HG03558 (cell line): ENCODE measurements at regions not wholly inside any gene's neighbourhood (a gene's known extent, or its start where the extent isn't known, plus 50 kb on each side); places are given as distances from the start of the nearest gene placed in this dataset.

ENCODE experiments used
- ATAC-seq: cut with Tn5 transposase; IDR thresholded peaks from one replicate; pipeline ENCODE4 v1.9.1; 2021; ENCODE audit warnings: moderate number of reproducible peaks; ENCODE audit not compliant: unreplicated experiment; ENCODE audit errors: extremely low read depth

DNA sequence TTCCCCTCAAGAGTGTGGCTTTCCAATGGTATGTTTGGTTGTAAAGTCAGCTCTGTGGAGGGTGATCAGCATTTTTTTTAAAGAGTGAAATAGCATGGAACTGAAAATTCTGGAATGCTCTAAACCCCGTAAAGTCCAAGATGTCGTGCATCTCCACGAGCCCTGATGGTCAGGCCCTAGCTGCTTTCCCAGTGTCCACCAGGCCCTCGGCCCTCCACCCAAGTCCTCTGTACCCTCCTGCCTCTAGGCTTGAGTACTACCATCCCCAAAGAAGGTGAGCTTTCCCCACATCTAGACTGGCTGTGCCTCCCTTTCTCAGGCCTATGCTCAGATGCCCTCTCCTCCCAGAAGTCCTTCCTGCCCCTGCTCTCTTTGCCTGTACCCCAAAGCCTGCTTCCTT lies 280.3 kb downstream of the GADD45G start:
- ATAC-seq, result no peak

DNA sequence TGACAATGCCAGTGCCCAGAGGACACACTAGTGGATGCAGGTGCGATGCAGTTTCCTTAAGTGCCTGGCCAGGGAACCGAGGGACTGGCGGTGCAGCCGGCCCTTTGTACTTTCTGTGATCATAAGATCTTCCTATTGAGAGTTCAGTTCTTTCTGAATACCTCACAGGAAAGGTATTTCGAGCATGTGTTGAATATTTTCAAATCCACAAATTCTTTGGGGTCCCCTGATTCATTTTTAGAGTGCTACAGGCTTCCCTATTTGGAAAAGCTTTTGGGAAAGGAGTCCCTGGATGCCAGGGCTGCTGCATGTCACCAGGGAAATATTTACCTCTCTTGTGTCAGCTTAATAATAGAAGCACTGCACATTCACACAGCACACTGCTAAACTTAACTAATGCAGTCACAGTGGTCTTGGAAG lies 281.5 kb downstream of the GADD45G start:
- ATAC-seq, result no peak

DNA sequence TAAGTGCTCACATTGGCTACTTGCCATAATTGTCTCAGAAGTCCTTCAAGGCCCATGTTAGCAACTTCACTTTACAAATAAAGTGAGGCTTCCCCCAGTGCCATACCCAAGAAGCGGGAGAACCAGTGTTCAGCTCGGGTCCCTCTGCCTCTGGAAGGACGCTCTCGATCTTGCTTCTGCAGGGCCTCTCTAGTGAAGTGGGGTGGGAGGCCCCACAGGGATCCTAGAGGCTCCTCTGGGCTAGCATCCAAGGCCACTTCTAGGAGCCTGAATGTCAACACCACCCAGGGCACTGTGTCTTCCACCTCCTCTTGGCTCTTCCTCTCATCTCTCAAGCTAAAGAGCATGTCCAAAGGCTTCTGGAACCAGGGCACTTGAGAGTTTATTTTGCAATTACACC lies 282.5 kb downstream of the GADD45G start:
- ATAC-seq, result no peak

DNA sequence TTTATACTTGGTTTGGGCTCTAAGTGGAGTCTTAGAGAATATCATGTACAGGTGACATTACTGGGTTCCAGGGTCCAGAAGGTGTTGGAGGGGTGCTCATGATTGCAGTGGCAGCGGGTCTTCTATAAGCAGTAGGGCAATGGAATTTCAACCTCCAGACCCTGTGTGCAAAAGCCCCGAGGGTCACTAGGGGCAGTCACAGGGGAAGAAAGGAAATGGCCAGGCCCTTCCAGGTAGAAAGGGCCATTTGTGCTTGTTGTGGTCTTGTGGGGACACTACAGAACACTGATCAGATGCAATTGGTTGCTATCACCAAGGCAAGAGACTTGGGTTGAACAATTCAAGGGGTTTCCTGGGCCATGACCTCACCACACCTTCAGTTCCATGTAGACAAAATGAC lies 283.4 kb downstream of the GADD45G start:
- ATAC-seq, result no peak

DNA sequence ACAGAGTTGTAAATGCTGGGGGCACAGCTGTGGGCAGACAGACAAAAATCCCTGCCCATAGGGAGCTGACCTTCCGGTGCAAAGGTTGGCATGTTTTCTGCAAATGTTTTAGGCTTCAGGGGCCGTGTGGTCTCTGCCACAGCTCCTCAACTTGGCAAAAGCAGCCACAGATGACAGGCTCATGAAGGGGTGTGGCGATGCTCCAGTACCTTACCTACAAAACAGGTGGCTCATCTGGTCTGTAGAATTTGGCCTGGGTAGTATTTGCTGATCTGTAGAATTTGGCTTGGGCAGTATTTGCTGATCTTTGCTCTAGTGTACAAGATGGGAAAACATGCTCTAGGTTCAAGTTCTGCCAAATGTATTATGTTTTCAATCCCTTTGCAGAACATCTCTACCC lies 283.9 kb downstream of the GADD45G start:
- no peak for ATAC-seq

DNA sequence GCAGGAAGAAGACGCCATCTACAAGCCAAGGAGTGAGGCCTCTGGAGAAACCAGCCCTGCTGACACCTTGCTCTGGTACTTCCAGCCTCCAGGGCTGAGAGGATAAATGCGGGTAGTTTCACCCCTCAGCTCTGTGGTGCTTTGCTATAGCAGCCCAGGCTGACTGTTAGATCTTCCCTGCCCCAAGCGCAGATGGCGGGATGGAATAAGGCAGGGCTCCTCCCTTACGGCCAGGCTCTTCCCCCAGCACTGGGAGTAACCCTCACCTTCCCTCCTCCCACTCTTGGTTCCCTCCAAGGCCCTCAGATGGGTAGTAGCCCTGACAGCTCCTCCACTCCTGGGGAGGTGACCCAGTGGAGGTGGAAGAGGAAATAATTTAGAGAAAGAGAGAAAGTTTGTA lies 285.1 kb downstream of the GADD45G start:
- ATAC-seq, result no peak

DNA sequence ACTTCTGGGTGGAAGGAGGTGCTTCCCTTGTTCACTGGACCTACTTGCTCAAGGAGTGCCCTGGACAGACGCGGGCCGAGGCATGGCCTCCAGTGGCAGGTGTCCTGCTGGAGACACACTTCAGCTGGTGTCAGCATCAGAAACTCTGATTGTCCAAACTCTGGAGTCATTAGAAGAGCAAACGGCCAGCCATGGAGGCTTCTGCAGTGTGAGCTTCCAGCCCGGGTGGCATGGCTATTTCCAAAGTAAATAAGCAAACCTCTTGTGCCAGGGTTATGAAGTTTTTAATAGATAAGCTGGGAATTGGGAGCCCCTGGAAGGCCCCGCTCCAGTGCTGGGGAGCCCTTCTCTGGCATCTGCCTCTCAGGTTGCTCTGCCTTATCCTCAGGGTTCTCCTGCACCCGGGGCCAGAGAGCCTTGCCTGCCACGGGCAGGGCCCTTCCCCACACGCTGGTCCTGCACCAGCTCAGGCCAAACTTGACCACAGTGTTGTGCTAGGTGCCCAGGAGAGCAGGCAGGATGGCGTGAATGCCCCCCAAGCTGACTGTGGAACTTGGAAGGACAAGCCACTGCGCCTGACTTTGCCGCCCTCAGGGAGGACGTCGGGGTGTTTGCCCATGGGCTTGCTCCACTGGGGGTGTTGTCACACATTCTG lies 285.6 kb downstream of the GADD45G start:
- no peak for ATAC-seq

DNA sequence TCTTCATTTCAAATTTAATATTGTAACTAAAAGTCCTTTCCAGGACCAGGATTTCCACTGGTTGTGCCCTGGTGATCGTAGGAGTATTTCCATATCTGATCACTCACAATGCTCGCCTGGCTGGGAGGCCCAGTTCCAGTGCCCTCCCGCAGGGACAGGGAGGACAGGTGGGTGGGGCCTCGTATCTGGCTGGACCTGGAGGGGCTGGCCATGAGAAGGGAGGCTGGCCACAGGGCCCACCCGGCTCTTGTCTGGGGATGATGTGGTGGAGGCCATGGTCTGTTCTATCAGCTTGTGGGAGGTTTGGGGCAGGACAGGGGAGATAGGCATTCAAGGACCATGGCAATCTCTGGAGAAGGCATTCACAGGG lies 286.4 kb downstream of the GADD45G start:
- no peak for ATAC-seq

DNA sequence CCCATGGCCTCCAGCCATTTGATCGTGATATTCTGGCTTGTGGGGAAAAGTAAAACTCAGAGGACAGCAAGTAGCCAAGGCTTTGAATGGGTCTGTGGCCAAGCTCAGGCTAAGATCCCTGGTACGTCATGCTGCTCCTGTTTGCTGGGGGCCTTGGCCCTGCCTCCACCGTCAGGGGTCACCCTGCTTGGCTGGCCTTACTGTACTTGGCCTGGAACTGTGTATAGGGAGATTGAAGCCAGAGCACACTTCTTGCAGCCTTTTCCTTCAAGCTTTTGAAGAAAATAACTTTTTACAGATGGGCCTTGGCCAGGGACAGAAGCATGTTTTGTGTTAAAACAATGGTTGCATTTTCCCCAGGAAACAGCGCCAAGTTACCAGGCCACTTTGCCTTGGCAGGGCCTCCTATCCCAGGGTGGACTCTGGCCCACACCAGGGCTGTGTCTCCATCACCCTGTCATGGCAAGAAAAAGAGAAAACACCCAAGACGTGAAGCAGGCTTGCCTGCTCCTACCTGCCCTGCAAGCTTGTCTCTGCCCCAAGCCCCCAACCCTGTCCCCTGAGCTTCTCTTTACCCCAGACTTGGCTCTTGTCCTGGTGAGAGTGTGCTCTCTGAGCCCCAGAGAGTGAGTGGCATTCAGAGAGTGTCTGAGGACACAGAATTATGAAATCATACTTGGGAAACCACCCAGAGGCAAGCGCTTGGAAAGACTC lies 286.9 kb downstream of the GADD45G start:
- ATAC-seq, result no peak

DNA sequence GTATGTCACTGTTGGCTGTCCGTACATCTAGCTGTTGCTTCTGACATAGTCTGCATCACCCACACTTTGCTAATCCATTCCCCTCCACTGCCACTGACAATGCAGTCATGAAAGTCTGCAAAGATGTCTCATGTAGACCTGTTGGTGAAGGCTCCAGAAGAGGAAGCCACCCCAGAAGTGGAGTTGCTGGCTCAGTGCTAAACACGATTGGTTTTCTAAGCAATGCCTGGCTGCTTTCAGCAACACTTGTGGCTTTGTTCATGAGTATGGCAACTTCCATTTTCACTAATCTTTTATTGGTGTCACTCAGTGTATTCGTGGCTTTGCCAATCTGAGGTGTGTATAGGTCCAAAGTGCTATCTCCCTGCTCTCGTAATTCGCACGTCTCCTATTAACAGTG lies 288.1 kb downstream of the GADD45G start:
- no peak for ATAC-seq

DNA sequence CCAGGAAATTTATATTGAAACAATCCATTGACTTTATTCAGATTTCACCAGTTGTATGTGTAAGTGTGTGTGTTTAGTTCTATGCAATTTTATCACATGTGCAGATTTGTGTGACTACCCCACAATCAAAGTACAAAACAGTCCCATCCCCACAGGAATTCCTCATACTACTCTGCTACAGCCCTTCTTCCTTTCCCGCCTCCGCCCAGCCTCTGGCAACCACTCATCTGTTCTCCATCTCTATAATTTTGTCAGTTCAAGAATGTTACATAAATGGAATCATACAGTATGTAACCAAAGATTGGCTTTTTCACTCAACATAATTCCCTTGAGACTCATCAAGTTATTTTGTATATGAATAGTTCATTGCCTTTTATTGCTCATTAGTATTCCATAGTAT lies 289.1 kb downstream of the GADD45G start:
- ATAC-seq, result no peak

DNA sequence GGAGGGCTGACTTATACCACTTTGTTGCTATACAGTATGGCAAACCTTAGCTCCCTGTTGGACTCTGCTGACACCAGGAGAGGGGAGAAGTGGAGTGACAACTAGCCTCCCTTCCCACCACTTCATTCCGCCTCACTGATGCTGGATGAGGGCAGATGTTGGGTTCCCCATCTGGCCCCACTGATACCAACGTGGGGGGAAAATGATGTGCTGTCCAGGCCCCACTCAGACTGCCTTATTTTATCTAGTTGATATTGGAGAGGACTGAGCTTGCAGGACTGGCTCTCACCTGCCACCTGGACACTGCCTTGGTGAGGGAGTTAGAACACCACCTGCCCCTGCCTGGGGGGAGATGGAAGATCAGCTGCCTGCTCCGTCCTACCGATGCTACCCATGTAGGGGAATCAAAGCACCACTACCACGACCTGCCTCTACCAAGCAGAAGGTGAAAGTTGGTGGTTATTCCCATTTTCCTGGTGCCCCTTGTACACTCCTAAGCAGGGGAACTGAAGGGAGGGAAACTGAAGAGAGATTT lies 292.1 kb downstream of the GADD45G start:
- ATAC-seq, result no peak

DNA sequence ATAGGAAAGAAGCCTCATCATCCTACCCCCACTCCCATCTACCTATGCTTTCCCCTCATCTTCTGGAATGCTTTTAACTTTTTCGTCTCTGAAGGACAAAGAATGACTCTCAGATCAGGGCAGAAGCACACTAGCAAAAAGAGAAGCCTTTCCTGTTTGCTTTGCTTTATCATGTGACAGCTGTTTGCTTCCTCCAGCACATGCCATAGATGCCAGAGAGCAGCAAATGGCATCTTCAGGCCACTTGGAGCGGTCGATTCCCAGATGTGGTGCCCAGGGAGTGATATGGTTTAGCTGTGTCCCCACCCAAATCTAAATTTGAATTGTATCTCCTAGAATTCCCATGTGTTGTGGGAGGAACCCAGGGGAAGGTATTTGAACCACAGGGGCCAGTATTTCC lies 294.8 kb downstream of the GADD45G start:
- no peak for ATAC-seq

DNA sequence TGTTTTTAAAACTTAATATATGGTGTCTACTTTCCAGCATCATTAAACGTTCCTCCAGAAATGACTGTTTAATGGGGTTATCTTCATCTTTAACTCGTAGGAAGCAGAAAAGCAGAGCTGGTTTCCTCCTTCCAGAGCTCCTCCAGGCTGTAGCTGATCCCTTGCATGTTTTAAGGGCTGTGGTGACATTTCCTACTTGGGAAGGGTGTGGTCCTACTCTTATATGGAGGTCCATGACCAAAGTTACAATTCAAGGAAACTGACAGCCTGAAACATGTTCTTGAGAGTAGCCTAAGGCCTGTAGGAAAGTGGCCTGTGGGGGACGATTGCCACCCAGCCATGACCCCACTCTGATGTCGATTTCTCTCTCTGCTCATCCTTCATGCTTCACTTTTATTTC lies 297.1 kb downstream of the GADD45G start:
- ATAC-seq, result no peak

DNA sequence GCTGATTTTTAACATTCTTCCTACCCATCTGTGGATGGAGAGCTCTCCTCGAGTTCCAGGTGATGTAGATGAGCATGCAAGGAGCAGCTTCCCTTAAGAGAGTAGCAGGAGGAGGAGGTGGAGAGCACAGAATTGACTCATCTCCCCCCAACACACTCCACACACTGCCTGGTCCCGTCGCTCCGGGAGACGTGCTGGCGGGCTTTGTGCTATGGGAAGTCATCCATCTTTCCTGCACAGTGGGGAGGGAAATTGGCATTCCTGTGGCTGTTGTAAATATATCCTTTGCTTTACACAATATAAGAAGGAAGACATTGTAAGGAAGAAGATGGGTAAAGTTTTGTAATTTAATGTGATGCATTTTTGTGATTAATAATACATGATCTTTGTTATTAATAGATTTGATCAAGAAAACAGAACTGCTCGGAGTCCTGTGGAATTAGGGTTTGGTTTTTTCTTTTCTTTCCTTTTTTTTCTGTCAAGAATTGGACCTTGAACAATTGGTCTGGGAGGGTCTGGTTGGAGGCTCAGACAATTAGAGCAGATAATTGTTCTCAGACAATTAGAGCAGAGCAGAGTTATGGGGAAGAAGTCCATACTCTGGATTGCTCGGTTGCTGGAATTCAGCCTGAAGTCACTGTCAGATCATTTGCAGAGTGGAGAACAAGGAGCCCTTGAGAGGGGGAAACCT lies 297.8 kb downstream of the GADD45G start:
- no peak for ATAC-seq

DNA sequence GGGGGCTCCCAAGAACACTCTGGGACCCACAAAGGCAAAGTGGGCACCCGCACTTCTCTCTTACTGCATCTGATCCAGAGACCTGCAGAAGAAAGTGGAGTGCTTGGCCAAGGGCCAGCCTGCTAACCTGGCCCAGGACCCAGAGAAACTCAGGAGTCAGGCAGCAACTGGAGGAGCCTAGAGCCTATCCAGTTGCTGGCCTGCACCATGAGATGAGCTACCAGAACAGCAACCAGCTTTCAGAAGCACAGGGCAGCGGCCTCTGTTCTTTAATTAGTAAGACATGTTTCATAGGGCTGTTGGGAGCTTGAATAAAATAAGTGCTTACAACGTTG lies 298.3 kb downstream of the GADD45G start:
- ATAC-seq, result no peak

DNA sequence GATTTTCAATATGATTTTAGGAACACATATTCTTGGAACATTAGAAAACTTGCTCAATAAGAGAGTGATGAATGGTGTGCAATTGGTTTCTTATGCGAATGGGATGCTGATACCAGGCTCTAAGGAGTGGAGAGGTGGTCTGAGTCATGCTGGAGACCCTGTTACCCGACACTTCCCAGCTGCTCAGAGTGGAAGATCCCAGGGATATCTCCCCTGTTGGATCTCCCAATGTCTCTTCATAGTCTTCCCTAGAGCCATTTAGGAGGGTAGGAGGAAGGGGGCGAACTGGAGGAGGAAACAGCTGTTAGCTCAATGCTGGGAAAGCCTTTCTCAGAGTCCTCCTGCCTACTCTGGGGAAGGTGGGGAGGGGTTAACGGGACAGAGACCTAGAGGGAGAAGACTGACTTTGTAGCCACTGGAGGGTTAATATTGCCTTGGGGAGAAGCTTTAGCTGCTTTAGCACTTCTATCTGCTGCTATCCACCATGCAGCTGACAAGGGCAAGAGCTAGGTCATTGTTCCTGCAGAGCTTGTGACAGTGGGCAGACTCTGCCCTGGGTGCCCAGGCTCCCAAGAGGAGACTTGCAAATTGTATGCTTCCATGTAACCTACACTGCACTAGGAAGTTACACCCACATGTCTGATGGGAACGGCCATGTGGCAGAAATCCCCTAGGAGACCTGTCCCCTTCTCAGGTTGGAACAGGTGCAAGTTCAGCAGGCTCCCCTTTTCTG lies 301.0 kb downstream of the GADD45G start:
- no peak for ATAC-seq

DNA sequence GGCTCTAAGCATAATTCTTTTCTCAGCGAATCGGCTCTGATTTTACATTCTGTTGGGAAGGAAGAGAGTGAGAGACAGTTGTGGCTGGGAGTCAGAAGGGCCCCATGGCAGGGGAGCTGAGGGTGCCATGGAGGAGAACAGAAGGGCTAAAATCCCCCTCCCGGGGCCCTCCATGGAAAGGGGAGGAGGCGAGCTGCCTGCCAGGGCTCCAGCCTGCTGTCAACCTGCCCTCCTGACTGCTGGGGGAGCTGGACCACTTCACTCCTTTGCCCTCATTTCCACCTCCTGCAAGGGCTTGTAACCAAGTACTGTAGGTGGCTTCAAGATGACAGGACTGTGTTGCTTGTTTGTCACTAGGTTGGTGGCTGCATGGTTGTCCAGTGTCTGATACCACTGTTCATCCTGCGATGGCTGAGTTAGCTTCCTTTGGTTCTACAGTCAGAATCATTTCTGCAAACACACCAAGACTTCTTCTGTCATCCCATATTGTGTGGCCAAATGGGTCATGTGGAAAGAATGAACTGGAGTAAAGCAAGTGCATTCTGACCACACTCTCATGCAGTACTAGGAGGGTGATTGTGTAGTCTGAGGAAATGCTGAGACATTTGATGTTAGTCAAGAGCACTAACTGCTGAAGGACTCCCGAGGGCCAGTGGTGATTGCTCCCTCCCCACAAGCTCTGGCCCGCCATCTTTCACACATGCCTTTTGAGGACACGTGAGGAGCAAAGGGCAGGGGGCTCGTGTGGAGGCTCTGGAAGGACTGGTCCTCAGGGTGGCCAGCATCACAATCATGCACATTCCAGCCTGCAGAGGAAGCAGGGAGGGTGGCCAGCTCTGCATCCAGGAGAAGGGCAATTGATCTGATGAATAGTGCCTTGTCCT lies 307.2 kb downstream of the GADD45G start:
- ATAC-seq, result no peak

DNA sequence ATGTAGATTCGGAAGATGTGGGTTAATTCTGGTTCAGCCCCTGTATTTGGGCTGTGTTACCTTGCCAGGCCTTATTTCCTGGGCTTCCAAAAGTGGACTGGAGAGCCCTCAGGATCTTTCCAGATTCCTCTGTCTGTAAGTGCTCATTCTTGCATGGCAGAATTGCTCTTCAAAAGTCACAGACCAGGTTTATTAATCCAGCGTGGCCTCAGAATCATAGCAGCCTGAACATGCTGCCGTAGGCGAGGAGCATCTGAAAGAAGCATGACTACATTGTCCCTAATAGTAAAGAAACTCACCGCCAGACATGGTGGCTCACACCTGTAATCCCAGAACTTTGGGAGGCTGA lies 307.8 kb downstream of the GADD45G start:
- ATAC-seq, result no peak

DNA sequence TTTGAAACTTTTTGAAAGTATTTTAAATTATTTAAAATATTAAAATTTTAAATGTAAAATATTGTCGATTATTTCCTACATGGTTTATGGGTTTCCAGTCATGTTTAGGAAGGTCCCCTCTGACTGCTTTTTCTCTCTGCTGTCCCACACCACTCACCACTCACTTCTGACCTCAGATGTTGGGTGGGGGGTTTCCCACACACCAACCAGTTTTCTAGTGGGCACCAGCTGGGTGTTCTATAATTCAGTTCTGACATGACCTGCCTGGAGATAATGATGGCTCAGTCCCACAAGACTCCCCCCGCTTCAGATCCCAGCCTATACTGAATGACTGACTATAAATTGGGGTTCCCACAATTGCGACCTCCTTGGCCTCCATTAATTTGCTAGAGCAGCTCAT lies 310.4 kb downstream of the GADD45G start:
- no peak for ATAC-seq
